PC-9 (cell line): ENCODE measurements at regions not wholly inside any gene's neighbourhood (a gene's known extent, or its start where the extent isn't known, plus 50 kb on each side); places are given as distances from the start of the nearest gene placed in this dataset.

Source experiments
- BruUV-seq: library from RNA; stranded (reverse); fragments of 400-500 nt; replicated peaks from 2 replicates; lab custom pipeline; 2021; lab: Mats Ljungman, UMichigan
- CTCF ChIA-PET: fragments of 300-600 bp; sonication (Branson Sonifier 250); formaldehyde crosslinking; loops from one replicate; lab custom pipeline; 2022; ENCODE audit warnings: antibody characterized with exemption; lab: Charles Lee
- POLR2A ChIA-PET: fragments of 300-600 bp; sonication (Branson Sonifier 250); formaldehyde crosslinking; loops from one replicate; lab custom pipeline; 2022; ENCODE audit warnings: antibody characterized with exemption; ENCODE audit not compliant: unreplicated experiment; lab: Charles Lee
- DNase-seq, 2 experiments: peaks; one replicate each; pipeline versions ENCODE4 v3.0.0 to v3.0.0-alpha.2; 2015 to 2022; ENCODE audit warnings: mixed read lengths in 1 of 2
- H2AFZ ChIP-seq: fragments of 200-600 bp; sonication (generic); 2 replicates; pipeline ENCODE4 v1.8.1; 2017; ENCODE audit warnings: antibody characterized with exemption
- H3F3A ChIP-seq: fragments of 200-600 bp; sonication (generic); 2 replicates; pipeline ENCODE4 v1.8.1; 2017; ENCODE audit warnings: antibody characterized with exemption, mild to moderate bottlenecking, low read depth; ENCODE audit not compliant: insufficient read depth
- H3K27ac ChIP-seq: fragments of 200-600 bp; sonication (generic); 2 replicates; pipeline ENCODE4 v1.6.1; 2016; ENCODE audit warnings: mixed run types
- H3K27me3 ChIP-seq: fragments of 200-600 bp; sonication (generic); 2 replicates; pipeline ENCODE4 v1.6.1; 2016; ENCODE audit warnings: low read depth, mixed run types; ENCODE audit not compliant: insufficient read depth
- H3K36me3 ChIP-seq: fragments of 200-600 bp; sonication (generic); 2 replicates; pipeline ENCODE4 v1.6.1; 2016; ENCODE audit warnings: low read depth, mixed run types
- H3K4me1 ChIP-seq: fragments of 200-600 bp; sonication (generic); replicated peaks from 2 replicates; pipeline ENCODE4 v1.6.1; 2016; ENCODE audit warnings: mixed run types; ENCODE audit not compliant: insufficient read depth
- H3K4me2 ChIP-seq: fragments of 200-600 bp; sonication (generic); 2 replicates; pipeline ENCODE4 v1.6.1; 2017; ENCODE audit warnings: mixed run types
- H3K4me3 ChIP-seq: fragments of 200-600 bp; sonication (generic); 2 replicates; pipeline ENCODE4 v1.6.1; 2016; ENCODE audit warnings: mixed run types
- H3K79me2 ChIP-seq: fragments of 200-600 bp; sonication (generic); 2 replicates; pipeline ENCODE4 v1.6.1; 2017; ENCODE audit warnings: low read depth, mixed run types
- H3K9me2 ChIP-seq: fragments of 200-600 bp; sonication (generic); 2 replicates; pipeline ENCODE4 v1.8.1; 2017; ENCODE audit warnings: mild to moderate bottlenecking; ENCODE audit not compliant: insufficient read depth
- H3K9me3 ChIP-seq: fragments of 200-600 bp; sonication (generic); 2 replicates; pipeline ENCODE4 v1.8.1; 2016; ENCODE audit warnings: low read depth; ENCODE audit not compliant: insufficient read depth
- H4K20me1 ChIP-seq: fragments of 200-600 bp; sonication (generic); 2 replicates; pipeline ENCODE4 v1.8.1; 2017; ENCODE audit not compliant: insufficient read depth
- EZH2 ChIP-seq: fragments of 200-600 bp; sonication (generic); IDR thresholded peaks from 2 replicates; pipeline ENCODE4 v1.8.0; 2017; ENCODE audit warnings: antibody characterized with exemption, low read depth
- intact Hi-C: fragments of 100-400 bp; cut with micrococcal nuclease; formaldehyde crosslinking; loops from one replicate; pipeline ENCODE4 v1.10.0; 2022; ENCODE audit not compliant: unreplicated experiment
- TF ChIP-seq, protein P1 (sequence below): fragments of 200-600 bp; sonication (generic); conservative IDR thresholded peaks from 2 replicates; pipeline ENCODE4 v1.6.1; 2017; ENCODE audit warnings: mixed run types, antibody characterized with exemption, mild to moderate bottlenecking, moderate library complexity

DNA sequence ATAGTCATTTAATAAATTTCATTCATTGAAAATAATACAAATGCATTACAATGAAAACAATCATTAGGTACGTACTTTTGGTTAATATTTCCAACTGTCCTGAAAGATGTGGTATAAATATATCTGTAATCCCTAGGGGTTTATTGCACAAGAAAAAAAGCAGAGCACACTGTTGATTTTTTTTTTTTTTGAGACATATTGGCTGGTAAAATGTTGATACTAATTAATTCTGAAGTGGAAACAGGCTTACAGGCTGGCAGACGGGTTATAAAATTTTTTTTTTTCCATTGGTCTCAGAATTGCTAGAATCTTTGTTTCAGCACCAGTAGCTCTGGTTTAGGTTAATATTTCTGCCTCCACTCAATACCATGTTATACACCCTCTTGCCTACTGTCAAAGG, 193.6 kb downstream of the MAP2K6 start:
- CTCF ChIA-PET: no interaction called here
- TF ChIP-seq, protein P1, sequence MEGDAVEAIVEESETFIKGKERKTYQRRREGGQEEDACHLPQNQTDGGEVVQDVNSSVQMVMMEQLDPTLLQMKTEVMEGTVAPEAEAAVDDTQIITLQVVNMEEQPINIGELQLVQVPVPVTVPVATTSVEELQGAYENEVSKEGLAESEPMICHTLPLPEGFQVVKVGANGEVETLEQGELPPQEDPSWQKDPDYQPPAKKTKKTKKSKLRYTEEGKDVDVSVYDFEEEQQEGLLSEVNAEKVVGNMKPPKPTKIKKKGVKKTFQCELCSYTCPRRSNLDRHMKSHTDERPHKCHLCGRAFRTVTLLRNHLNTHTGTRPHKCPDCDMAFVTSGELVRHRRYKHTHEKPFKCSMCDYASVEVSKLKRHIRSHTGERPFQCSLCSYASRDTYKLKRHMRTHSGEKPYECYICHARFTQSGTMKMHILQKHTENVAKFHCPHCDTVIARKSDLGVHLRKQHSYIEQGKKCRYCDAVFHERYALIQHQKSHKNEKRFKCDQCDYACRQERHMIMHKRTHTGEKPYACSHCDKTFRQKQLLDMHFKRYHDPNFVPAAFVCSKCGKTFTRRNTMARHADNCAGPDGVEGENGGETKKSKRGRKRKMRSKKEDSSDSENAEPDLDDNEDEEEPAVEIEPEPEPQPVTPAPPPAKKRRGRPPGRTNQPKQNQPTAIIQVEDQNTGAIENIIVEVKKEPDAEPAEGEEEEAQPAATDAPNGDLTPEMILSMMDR: no peak
- no peak for TF ChIP-seq EZH2

DNA sequence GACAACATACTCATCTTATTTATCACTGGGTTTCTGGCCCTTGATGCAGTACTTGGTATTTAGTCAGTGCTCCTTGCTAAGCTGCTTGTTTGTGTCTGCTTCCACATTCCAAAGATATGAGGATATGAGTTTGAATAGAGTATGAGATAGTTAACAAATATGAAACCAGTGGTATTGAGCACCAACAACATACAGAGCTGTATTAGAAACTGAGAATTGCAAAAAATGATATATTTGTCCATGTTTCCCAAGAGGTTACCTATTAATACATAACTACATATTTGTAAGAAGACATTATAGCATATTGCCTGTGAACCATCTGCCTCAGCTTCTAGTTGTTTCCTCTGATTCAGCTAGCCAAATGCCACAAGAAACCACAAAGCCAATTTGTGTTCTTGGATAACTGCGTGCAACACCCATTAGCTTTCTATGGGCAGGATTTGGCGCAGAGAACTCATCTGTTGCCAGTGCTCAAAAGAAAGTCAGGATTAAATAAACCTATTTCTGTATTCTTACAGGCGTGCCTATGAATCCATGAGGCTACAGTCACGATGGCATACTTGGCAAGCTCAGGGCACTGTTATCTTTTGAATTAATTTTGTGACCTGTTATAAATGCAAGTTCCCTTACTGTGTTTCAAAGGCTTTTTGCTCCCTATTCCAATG, 194.4 kb downstream of the MAP2K6 start:
- intact Hi-C loops: loop anchor here (5.0 kb wide), 1 partner anchor 943 kb away; no protein-coding TSS in a partner anchor
- Histone ChIP-seq H3K9me3 (no peaks in the 10 kb centered on the region), H3K4me2 (peak overlapping the region; percentile 5; the same call in 1 of the 2 replicates), H3F3A (peaks cover 6% of the 10 kb centered on the region; the same call in 1 of the 2 replicates), H3K36me3 (no peaks in the 10 kb centered on the region), H3K79me2 (no peaks in the 10 kb centered on the region), H2AFZ (no peak overlapping the region), H3K27me3 (no peaks in the 10 kb centered on the region), H4K20me1 (no peaks in the 10 kb centered on the region), H3K4me1 (peaks cover 18% of the 10 kb centered on the region), H3K9me2 (no peaks in the 10 kb centered on the region), H3K4me3 (no peak overlapping the region), H3K27ac (0 out of 2 replicates have a peak overlapping the region, but pooled peaks have one; percentile 15)
- DNase-seq: peak in 1 of 2 experiments; percentile 76
- ChIA-PET POLR2A (no interaction called here), CTCF (interaction anchor here (0.6 kb wide), 1 partner anchor 295 kb away, joined by 3 read pairs; no protein-coding TSS in a partner anchor)
- no peak for TF ChIP-seq EZH2
- TF ChIP-seq, protein P1: no peak
- no TSS peak for BruUV-seq

More for the DNA sequence above, 193.6 kb downstream of the MAP2K6 start:
- no peak overlapping the region for H2AFZ ChIP-seq
- BruUV-seq: no TSS peak
- no peak for DNase-seq
- no peaks in the 10 kb centered on the region for H3K27me3 ChIP-seq
- H3K9me3 ChIP-seq: no peaks in the 10 kb centered on the region
- no peaks in the 10 kb centered on the region for H3K36me3 ChIP-seq
- peak overlapping the region; percentile 5; the same call in 1 of the 2 replicates for H3K4me2 ChIP-seq
- H4K20me1 ChIP-seq: no peaks in the 10 kb centered on the region
- intact Hi-C loops: loop anchor here (5.0 kb wide), 1 partner anchor 944 kb away; no protein-coding TSS in a partner anchor
- POLR2A ChIA-PET: no interaction called here
- no peaks in the 10 kb centered on the region for H3K79me2 ChIP-seq
- no peaks in the 10 kb centered on the region for H3K9me2 ChIP-seq
- H3K27ac ChIP-seq: 0 out of 2 replicates have a peak overlapping the region, but pooled peaks have one; percentile 15
- no peak overlapping the region for H3K4me3 ChIP-seq
- peaks cover 18% of the 10 kb centered on the region for H3K4me1 ChIP-seq
- peaks cover 6% of the 10 kb centered on the region; the same call in 1 of the 2 replicates for H3F3A ChIP-seq

DNA sequence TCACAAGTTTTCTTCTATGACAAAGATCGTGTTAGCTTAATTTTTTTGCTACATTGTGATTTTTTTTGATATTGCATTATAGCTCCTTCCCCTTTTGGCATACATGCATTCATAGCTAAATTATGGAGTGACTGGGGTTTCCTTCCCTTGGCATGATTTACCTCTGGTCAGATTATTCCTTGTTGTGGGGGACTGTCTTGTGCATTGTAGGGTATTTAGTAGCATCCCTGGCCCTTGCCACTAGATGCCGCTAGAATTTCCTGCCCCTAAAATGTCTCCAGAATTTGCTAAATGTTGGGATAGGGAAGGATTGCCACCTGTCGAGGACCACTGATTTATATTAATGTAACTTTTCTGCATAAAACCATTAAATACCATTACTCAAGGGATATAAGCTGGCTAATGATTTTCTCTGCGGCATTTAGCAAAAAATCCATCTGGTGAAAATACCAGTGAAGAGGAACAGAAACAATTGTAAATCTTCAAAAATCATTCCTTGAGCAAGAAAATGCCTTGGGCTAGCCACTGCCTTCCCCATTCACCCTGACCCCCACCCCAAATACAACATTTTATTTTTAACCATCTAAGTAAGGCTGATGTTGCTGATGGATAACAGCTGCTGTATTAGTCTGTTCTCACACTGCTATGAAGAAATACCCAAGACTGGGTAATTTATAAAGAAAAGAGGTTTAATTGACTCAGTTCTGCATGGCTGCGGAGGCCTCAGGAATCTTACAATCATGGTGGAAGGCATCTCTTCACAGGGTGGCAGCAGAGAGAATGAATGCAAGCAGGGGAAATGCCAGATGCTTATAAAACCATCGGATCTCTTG, 195.2 kb downstream of the MAP2K6 start:
- Histone ChIP-seq H3K36me3 (no peaks in the 10 kb centered on the region), H2AFZ (no peak overlapping the region), H4K20me1 (no peaks in the 10 kb centered on the region), H3K27ac (no peak overlapping the region), H3K4me3 (no peak overlapping the region), H3F3A (peaks cover 6% of the 10 kb centered on the region; the same call in 1 of the 2 replicates), H3K4me2 (no peak overlapping the region), H3K9me3 (no peaks in the 10 kb centered on the region), H3K9me2 (no peaks in the 10 kb centered on the region), H3K27me3 (no peaks in the 10 kb centered on the region), H3K4me1 (peaks cover 18% of the 10 kb centered on the region), H3K79me2 (no peaks in the 10 kb centered on the region)
- TF ChIP-seq EZH2: no peak
- TF ChIP-seq, protein P1: peak; percentile 65
- peak in 1 of 2 experiments; percentile 1 for DNase-seq
- intact Hi-C loops: loop anchor here (5.0 kb wide), 1 partner anchor 943 kb away; no protein-coding TSS in a partner anchor
- CTCF ChIA-PET: interaction anchor here (0.6 kb wide), 1 partner anchor 294 kb away, joined by 3 read pairs; no protein-coding TSS in a partner anchor
- BruUV-seq: no TSS peak
- POLR2A ChIA-PET: no interaction called here
